Cerebellar cortex (tissue), 1 donor: ENCODE measurements at regions not wholly inside any gene's neighbourhood (a gene's known extent, or its start where the extent isn't known, plus 50 kb on each side); places are given as distances from the start of the nearest gene placed in this dataset.
A peak's percentile ranks its signal among the peaks of the same experiment; 100 is the strongest.

Experiments used
- DNase-seq: peaks from one replicate; pipeline ENCODE4 v3.0.0-alpha.2; 2015; ENCODE audit warnings: low spot score

DNA sequence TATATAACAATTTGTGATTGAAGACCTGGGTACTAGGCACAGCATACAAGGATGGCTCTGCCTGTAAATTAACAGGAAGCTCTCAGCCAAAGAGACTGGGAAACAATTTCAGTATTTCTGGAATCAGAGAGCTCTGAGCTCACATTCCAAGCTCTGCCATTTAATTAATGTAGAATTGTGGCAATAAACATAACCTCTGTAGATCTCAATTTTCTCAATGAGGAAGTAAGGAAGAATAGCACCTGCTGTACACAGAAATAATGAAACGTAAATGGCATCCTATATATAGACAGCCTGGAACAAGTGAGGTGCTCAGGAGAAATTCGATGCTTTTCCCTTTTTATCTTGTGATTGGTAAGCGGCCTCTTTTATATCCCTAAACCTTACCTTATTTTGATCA is 538.5 kb upstream of the JAG1 start:
- DNase-seq, result no peak

DNA sequence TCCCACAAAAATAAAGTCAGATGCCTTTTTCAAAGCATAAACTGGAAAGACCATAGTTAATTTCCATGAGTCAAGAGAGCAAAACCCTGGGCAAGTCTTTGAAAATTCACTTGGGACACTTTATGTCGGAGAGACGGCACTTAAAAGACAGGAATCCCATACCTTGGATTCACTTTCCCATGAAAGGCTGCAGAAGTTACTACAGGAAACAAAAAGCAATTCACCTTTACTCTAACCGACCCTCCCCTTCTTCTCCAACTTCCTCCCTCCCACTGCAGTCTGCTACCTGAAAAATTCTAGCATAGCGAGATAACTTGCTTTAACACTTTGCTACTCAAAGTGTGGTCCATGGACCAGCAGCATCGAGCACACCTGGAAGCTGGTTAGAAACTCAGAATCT is 539.1 kb upstream of the JAG1 start:
- DNase-seq, result no peak

DNA sequence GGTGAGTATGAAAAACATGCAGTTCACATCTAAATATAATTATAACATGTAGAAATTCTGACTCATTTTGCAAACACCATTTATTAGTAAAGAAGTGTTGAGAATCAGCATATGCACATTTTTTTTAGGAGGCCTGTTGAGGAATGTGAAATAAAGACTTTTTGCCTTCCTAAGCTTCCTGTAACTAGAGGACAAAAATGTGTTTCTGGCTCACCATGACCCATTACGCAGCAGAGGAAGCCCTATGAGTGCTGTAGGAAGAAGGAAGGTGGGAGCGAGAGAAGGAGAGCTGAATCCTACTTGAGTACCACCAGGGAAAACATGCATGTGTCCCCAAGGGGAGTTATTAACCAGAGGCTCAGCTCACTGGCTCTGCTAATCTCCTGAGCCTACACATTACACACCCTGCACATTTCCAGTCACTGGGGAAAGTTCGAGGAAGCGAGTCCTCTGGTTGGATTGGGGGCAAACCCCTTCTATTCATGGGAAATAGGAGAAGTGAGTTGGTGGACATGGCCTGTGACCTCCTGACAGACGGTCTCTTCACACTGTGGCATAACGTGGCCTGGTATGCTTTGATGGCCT is 540.5 kb upstream of the JAG1 start:
- DNase-seq, result no peak

DNA sequence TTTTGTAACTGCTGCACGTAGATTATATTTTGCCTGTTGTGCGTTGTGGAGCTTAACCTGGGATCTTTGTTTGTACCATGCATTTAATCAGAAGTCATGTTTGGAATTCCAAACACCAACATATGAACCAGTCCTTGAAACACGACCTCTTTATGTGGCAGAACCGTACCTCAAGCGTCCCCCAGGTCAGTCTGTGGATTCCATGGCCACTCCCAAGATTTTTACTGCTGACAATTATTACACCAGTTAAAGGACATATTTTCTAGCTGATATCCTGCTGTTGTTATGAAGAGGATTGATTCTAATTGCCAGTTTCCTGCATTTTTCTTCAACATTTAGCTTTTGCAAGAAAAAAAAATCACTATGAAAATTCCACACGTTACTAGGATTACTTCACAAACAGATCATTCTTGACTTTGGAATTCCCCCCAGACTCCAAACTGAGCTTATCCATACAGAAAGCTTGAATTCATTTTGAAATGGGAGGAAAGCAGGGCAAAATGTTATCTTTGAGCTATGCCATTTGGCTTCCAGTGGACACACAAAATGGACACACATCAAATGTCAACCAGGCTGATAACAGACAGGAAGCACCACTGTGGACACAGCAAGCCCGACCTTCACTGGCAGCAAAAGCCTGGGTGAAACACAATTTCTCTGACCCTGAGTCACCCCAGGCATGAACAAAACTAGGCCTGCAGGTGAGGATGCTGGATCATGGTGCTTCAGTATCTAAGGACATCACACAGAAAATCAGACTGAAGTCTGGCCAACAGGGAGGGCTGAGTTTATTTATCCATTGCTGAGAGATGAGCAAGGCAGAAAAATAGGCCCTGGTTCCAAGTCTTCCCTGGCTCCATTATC is 542.9 kb upstream of the JAG1 start:
- DNase-seq, result no peak

DNA sequence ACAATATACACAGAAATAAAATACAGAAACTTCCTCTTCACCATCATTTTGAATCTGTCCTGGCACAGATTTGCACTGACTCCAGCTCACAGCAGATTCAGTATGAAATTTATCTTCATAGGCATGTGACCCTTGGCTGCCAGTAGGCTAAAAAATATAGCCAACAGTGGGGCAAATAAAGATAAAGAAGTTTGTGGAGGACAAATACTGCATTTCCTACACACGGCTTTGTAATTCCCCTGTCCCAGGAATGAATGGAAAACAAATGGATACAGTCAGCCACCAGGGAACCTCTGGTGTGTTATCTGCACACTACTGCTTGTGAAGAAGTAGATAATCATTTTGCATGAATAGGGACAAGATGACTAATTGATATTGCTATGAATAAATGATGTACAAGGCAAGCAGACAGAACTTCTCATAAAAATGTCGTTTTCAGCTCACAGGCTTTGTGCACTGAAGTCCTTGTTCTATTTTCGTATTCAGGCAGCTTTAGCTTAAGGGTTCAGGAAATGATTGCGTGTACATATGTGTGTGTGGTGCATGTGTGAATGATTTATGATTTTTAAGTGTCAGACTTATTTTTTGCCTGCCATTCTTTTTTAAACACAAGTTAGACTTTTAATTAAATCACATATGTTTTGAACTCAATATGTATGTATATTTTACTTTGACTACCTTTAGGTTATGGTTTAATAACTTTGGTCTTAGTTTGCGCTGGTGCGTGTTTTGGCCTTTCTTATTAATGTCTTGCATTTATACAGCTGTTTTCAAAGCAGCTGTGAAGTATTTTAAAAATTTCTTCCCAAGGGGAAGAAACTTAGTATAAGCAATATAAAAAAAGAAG is 543.8 kb upstream of the JAG1 start:
- no peak for DNase-seq

DNA sequence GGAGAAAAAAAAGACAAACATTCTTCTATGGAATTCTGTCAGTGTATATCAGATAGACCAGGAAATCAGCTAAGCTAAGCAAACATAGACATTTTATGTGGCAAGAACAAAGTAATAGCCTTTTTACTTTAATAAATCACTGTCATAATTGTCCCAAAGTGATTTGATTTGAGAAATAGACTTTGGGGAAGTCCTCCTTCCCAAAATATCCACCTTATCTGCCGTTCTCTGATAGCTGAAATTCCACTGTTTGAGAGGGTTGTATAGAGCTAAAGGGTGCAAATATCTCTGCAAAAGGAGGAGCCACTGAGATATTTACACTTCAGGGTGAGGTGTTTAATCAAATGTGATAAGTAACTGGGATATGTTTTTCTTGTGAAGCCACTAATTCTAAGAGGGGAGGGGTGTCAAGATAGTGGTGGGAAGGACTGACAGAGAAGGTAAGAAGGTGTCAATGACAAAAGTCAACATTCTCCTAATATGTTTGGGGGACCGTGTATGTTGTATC is 544.4 kb upstream of the JAG1 start:
- DNase-seq, result no peak

DNA sequence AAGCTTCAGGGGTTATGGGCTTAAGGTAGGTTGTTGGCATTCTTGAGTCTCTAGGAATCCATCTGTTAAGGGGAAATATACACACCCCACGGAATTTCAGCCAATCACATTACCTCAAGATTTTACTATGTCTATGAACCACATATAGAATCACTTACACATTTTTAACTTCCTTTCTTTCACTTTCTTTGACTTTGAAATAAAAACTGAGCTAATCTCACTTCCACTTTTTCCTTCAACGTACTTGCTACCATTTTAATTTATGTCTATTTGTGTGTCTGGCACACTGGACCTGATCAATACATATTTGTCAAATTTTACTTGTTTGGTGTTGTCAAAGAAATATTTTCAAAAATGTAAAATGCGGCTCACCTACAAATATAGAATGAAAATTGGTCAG is 545.4 kb upstream of the JAG1 start:
- no peak for DNase-seq

DNA sequence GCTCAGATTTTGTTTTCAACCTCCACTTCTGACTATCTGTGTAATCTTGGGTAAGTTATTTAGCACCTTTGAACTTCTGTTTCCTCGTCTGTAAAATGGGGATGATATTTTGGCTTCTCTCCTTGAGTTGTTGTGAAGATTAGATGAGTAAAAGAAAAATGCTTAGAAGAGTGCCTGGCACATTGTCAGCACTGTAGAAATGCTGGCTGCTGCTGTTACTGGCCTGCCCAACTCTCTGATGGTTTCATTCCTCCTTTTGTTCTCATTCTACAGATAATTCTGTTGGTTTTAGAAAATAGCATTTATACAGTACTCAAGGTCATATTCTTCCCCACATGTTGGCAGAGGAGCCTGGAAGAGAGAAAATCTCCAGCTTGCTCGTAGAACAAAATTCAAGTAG is 547.2 kb upstream of the JAG1 start:
- no peak for DNase-seq

DNA sequence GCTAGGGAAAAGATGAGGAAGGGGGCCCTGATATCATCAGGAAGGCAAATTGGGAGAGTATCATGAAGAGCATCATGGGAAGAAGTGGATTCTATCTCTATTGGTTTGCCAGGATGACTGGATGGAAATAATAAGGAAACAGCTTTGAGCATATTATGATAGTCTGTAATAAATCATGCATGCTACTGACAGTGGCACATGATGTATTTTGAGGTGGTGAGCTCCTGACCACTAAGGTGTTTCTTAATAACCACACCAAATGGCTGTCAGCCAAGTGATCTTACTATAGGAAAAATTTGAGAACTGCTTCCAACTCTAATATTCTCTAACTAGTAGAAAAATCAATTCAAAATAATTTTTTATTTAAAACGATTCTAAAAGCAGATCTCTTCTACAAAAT is 548.4 kb upstream of the JAG1 start:
- no peak for DNase-seq

DNA sequence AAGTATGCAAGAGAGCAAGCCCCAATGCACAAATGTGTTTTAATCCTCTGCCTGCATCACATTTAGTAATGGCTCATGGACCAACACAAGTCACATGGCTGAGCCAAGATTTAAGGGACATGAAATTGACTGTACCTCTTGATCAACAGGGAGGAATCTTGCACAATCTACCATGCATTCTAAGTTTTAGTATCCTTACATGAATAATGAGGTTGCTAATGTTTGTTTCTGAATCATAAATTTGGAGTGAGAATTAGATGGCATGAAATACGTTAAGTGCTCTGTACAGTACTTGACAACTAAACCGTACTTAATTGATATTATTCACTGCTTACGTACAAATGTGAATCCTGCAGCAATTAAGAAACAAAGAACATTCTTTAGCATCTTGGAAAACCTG is 553.8 kb upstream of the JAG1 start:
- no peak for DNase-seq

DNA sequence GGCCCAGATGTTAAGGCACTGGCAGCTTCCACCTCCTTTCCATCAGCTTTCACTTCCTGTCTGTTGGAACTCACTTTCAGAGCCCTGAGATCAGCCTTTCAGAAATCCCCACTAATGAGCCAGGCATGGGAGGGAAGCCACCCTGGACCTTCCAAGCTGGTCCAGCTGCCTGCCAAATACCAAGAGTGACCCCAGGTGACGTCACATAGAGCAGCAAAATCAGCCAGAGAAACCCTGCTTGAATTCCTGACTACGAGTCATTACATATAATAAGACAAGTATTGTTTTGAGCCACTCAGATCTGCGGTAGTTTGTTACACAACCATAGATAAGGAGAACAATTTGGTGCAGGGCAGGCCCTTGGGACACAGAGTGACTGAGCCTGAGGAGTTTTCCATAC is 556.0 kb upstream of the JAG1 start:
- peak; percentile 25 for DNase-seq

DNA sequence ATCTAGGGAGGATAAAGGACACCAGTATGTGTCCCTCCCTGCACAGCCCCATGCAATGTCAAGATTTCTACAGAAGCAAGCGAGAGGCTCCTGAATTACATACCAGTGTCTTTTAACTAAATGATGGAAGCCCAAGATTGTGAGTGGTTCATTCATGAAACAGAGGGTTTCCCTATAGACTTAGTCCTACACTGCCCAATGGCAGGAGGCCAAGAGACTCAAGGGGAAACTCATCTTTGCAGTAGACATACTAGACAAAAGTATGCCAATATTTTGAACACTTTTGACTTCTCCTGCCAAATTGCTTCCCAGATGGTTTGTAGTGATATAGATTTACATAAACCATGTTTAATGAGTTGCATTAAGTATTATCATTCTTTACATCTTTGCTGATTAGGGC is 557.2 kb upstream of the JAG1 start:
- no peak for DNase-seq

DNA sequence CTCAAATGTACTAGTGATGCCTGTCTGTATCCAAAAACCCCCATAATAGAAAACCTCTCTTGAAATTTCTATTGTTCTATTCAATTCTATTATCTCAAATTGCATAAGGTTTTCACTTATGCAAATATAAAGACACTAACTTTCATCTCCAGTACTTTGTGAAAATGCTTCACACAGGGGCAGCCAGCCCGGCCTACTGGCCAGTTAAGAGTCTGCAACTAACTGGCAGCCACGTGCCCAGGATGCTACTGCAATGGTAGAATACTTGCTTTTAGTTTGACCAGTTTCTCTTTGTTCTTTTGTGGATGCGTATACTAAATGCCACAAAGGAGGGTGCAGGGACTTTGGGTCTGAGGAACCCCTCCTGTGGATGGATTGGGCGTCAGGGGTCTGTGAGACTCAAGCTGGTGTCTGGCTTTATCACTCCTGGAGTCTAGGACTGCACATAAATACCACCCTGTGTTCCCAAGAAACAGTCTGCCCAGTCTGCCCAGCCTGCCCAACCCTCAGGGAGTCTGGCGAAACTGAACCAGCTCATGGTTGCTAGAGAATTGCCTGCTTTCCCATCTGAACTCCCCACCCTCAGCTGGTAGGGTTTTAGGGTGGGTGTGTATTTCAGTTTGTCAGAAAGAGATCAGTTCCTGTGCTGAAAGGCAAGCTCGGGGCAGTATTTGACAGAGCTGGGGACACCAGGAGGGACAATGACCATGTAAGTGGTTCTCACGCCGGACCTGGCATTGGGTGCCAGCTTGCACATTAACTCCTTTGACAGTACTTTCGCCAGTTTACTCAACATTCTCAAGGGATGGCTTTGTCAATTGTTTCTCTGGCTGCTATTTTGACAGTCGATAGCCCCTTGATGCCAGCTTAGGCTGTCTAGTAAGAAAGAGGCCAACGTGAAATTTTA is 558.2 kb upstream of the JAG1 start:
- no peak for DNase-seq

DNA sequence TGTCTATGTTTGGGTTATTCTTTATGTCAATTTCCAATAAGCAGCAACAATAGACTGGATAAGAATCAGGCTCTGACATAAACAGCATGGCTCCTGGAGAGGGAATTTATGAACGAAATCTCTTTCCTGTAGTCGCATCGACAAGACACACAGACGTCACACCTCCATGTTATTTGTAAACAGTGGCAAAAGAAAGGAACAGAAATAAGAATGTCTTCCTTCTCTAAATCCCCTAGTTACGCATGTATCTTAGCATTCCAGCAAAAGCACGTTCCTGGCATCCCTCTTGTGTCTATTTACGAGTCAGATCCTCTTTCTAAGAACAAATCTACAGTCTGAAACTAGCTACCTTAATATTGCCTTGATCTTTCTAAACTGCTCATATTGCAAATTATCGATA is 559.1 kb upstream of the JAG1 start:
- DNase-seq, result no peak

DNA sequence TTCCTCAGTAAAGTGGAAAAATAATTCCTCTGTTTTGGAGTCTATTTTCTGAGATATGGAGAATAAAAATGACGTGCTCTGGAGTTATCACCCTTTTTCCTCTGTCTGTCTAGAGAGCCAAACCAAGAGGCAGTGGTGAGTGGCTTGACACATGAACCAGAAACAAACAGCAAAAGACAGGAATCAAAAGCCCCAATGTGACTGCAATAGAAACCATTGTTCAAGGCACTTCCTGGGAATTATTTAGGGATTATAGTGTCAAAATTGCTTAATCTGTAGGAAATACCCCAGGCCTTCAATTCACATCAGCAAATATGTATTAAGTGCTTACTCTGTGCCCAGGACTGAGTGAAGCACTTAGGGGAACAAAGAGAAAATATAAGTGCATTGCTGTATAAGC is 560.4 kb upstream of the JAG1 start:
- DNase-seq, result no peak

DNA sequence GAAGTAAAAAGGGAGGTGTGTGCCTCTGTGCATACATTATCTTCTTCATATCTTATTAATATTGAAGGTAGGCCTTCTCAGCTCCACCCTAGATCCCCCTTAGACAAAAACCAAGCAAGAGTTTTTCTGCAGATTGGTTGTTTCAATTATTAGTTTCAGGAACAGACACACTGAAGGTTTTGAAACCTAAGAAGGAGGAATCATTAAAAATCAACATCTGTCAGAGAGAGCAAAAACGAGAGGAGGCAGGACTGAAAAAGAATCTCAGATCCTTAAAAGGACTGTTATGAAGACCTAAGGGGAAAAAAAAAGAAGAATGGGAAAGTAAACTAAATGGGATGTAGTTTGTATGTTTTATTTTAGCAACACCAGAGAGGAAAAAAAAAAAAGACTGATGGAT is 560.8 kb upstream of the JAG1 start:
- no peak for DNase-seq

DNA sequence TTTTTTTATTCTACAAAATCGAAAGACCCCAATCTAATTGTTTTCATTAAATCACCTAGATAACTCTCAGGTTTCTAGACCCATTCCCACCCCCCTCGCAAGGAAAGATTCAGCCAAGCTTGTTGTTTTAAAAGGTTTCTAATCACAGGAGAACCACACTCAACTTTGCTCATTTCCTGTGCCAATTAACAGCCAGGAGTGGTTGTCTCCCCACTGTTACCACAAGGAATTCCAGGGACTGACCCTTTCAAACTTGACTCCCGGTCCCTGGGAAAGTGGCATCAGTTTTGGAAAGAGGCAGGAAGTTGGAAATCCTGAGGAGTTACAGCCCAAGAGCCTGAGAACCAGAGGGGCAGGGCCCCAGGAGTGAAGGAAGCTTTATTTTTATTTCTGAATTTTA is 561.3 kb upstream of the JAG1 start:
- no peak for DNase-seq

DNA sequence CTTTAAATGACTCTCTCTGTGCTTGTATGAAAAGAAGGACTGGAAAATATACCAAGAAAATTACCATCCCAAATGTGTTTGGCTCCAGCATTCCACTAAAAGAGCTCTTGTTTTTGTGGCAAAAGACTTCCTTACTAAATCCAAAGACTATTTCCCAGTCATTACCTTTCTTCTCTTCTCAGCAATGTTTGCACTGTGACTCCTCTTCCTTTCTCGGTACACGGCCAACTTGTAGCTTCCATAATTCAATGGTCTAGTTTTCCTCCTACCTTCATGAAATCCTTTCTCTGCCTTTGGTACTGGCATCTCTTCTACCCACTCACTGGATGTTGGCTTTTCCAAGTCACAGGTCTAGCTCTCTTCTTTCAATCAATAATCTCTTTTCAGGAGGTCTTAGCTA is 568.5 kb upstream of the JAG1 start:
- no peak for DNase-seq

DNA sequence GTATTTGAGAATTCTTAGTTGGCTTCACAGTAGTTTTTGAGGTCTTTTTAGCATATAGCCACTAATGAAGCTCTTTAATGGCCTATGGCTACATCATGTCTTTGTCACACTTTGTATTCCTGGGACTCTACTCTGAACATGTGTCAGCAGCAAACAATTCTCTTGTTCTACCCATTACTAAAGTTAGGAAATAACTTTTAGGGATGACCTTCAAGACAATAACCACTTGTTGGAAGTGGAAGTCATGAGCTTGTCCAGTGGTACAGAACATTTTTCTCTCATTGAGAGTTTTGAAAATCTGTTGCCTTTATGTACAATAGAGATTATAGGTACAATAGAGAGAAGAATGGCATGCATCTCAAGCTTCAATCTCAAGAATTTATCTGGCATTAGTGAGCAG is 571.6 kb upstream of the JAG1 start:
- no peak for DNase-seq

DNA sequence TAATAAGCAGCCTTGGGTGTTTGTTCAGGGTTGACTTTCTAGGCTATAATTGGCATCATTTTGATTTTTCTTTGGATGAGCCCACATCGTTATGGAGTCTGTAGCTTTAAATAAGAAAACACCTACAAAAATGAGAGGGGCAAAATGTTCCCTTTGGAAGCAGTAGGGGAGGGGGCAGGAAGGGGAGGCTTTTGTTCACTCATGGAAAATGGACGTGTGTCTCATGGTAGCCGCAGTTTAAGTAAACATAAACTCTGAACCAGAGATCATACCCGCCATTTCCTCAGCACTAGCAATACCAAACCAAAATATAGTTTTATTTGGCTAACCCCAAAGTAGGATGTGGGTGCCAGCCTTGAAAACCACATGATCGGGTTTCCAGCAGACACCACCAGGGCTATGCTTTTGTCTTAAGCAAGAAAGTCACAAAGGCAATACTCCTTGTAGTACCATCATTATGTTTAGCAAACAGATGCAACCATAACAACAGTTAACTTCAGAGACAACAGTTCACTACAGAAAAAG is 572.5 kb upstream of the JAG1 start:
- no peak for DNase-seq
